WTC11 (cell line): ENCODE measurements at regions not wholly inside any gene's neighbourhood (a gene's known extent, or its start where the extent isn't known, plus 50 kb on each side); places are given as distances from the start of the nearest gene placed in this dataset.

Experiments
- ATAC-seq: fragments of 200-7000 bp; cut with Tn5 transposase; 2 replicates; pipeline ENCODE4 v1.10.0; 2021; ENCODE audit warnings: mild to moderate bottlenecking, moderate library complexity
- CTCF ChIA-PET: fragments of 300-600 bp; sonication (Branson Sonifier 250); formaldehyde crosslinking; loops from one replicate; lab custom pipeline; 2021; ENCODE audit warnings: antibody characterized with exemption; lab: Charles Lee
- POLR2A ChIA-PET: fragments of 350-600 bp; sonication (Branson Sonifier 250); formaldehyde crosslinking; loops from one replicate; lab custom pipeline; 2021; ENCODE audit warnings: antibody characterized with exemption; lab: Charles Lee
- DNase-seq: peaks from one replicate; pipeline ENCODE4 v3.0.0; 2021; ENCODE audit warnings: low spot score
- H3K27ac Mint-ChIP-seq: 2 replicates; pipeline ENCODE4 v1.8.0; 2021; ENCODE audit warnings: mixed read lengths
- H3K27me3 Mint-ChIP-seq: 2 replicates; pipeline ENCODE4 v1.8.0; 2021; ENCODE audit warnings: low read depth, mild to moderate bottlenecking, moderate library complexity, mixed read lengths
- H3K36me3 Mint-ChIP-seq: 2 replicates; pipeline ENCODE4 v1.8.0; 2021; ENCODE audit warnings: mixed read lengths
- H3K4me1 Mint-ChIP-seq: 2 replicates; pipeline ENCODE4 v1.8.0; 2022; ENCODE audit warnings: mixed read lengths
- H3K4me3 Mint-ChIP-seq: 2 replicates; pipeline ENCODE4 v1.8.0; 2021; ENCODE audit warnings: mild to moderate bottlenecking, moderate library complexity, mixed read lengths
- H3K9me3 Mint-ChIP-seq: 2 replicates; pipeline ENCODE4 v1.8.0; 2021; ENCODE audit warnings: mixed read lengths
- ATF2 ChIP-seq: sonication (generic); formaldehyde crosslinking; IDR thresholded peaks from 2 replicates; pipeline ENCODE4 v1.8.1; 2022; ENCODE audit warnings: low read depth, missing genetic modification reagents, borderline replicate concordance
- ELF4 ChIP-seq: sonication (generic); formaldehyde crosslinking; IDR thresholded peaks from 2 replicates; pipeline ENCODE4 v1.8.1; 2022; ENCODE audit warnings: low read depth, mild to moderate bottlenecking, moderate library complexity, missing genetic modification reagents
- GABPB1 ChIP-seq: sonication (generic); formaldehyde crosslinking; IDR thresholded peaks from 2 replicates; pipeline ENCODE4 v1.8.1; 2023; ENCODE audit warnings: mild to moderate bottlenecking, missing genetic modification reagents
- IRF2 ChIP-seq: sonication (generic); formaldehyde crosslinking; IDR thresholded peaks from 2 replicates; pipeline ENCODE4 v1.8.0; 2022; ENCODE audit warnings: low read depth, missing genetic modification reagents, borderline replicate concordance
- KAT7 ChIP-seq: sonication (generic); formaldehyde crosslinking; IDR thresholded peaks from 2 replicates; pipeline ENCODE4 v1.8.1; 2023; ENCODE audit warnings: missing genetic modification reagents, mild to moderate bottlenecking, borderline replicate concordance
- NR2C2 ChIP-seq: sonication (generic); formaldehyde crosslinking; IDR thresholded peaks from 2 replicates; pipeline ENCODE4 v1.8.0; 2022; ENCODE audit warnings: mild to moderate bottlenecking, missing genetic modification reagents
- SMAD3 ChIP-seq: sonication (generic); formaldehyde crosslinking; IDR thresholded peaks from 2 replicates; pipeline ENCODE4 v1.8.0; 2022; ENCODE audit warnings: missing genetic modification reagents, mild to moderate bottlenecking, borderline replicate concordance
- SOX15 ChIP-seq: fragments of 250-450 bp; sonication (Bioruptor Pico); IDR thresholded peaks from 2 replicates; pipeline ENCODE4 v1.9.0; 2021; ENCODE audit warnings: mild to moderate bottlenecking
- TP53 ChIP-seq: sonication (generic); formaldehyde crosslinking; IDR thresholded peaks from 2 replicates; pipeline ENCODE4 v1.8.1; 2023; ENCODE audit warnings: mild to moderate bottlenecking, missing genetic modification reagents
- USF2 ChIP-seq: sonication (generic); formaldehyde crosslinking; IDR thresholded peaks from 2 replicates; pipeline ENCODE4 v1.8.1; 2023; ENCODE audit warnings: mild to moderate bottlenecking, missing genetic modification reagents, moderate library complexity
- ZBTB43 ChIP-seq: sonication (generic); formaldehyde crosslinking; IDR thresholded peaks from 2 replicates; pipeline ENCODE4 v1.8.1; 2023; ENCODE audit warnings: mild to moderate bottlenecking, missing genetic modification reagents
- ZNF263 ChIP-seq: sonication (generic); formaldehyde crosslinking; IDR thresholded peaks from 2 replicates; pipeline ENCODE4 v1.8.1; 2022; ENCODE audit warnings: low read depth, mild to moderate bottlenecking, moderate library complexity, missing genetic modification reagents
- ZNF281 ChIP-seq: sonication (generic); formaldehyde crosslinking; IDR thresholded peaks from 2 replicates; pipeline ENCODE4 v1.8.0; 2023; ENCODE audit warnings: mild to moderate bottlenecking, missing genetic modification reagents
- ZNF423 ChIP-seq: fragments of 250-450 bp; sonication (Bioruptor Pico); IDR thresholded peaks from 2 replicates; pipeline ENCODE4 v2.1.2; 2022; ENCODE audit warnings: mild to moderate bottlenecking, moderate library complexity

- POLR2A ChIA-PET: no interaction called here
- TF ChIP-seq ZNF263 (no peak), ZBTB43 (CRISPR knock-in tag) (no peak), IRF2 (no peak), GABPB1 (CRISPR knock-in tag) (no peak), SMAD3 (CRISPR knock-in tag) (no peak), SOX15 (CRISPR knock-in tag) (no peak), ZNF281 (CRISPR knock-in tag) (no peak), NR2C2 (no peak), ZNF423 (CRISPR knock-in tag) (no peak), TP53 (CRISPR knock-in tag) (no peak)
- Mint-ChIP-seq H3K27ac (no peak overlapping the region), H3K4me3 (no peak overlapping the region), H3K36me3 (peaks cover 22% of the 10 kb centered on the region), H3K27me3 (peaks cover 2% of the 10 kb centered on the region; the same call in 1 of the 2 replicates), H3K9me3 (peaks cover 29% of the 10 kb centered on the region), H3K4me1 (peaks cover 30% of the 10 kb centered on the region)
- no peak for DNase-seq
- ATAC-seq: no peak
- CTCF ChIA-PET: no interaction called here
Observed at GRCh38 chr5:113771483-113771882, 258.0 kb downstream of the YTHDC2 start.

GRCh38 chr5:113776168-113776567, 262.7 kb downstream of the YTHDC2 start:
- Mint-ChIP-seq H3K36me3 (peaks cover 6% of the 10 kb centered on the region), H3K27me3 (no peaks in the 10 kb centered on the region), H3K4me3 (peak overlapping the region; percentile 26), H3K4me1 (peaks cover 31% of the 10 kb centered on the region), H3K27ac (peak overlapping the region; percentile 91), H3K9me3 (peaks cover 10% of the 10 kb centered on the region)
- ChIA-PET CTCF (interaction anchor here (1.0 kb wide), 1 partner anchor 15 kb away, joined by 3 read pairs; no protein-coding TSS in a partner anchor), POLR2A (no interaction called here)
- DNase-seq (peak; percentile 10), ATAC-seq (peak; percentile 78)
- TF ChIP-seq ZNF281 (CRISPR knock-in tag) (0 out of 2 replicates have a peak, but pooled peaks have one; percentile 27), USF2 (CRISPR knock-in tag) (peak; percentile 9; the same call in 1 of the 2 replicates), ELF4 (CRISPR knock-in tag) (no peak), ATF2 (CRISPR knock-in tag) (no peak), KAT7 (no peak)
